GM12878 (cell line): ENCODE measurements at regions not wholly inside any gene's neighbourhood (a gene's known extent, or its start where the extent isn't known, plus 50 kb on each side); places are given as distances from the start of the nearest gene placed in this dataset.

Source experiments
- ATAC-seq: fragments of 200-7000 bp; cut with Tn5 transposase; 3 replicates; pipeline ENCODE4 v1.9.1; 2020; ENCODE audit warnings: mild to moderate bottlenecking, moderate library complexity
- BruUV-seq: library from RNA; stranded (reverse); fragments of 400-500 nt; replicated peaks from 2 replicates; lab custom pipeline; 2021; lab: Mats Ljungman, UMichigan
- CTCF ChIA-PET: fragments of 300-600 bp; sonication (Branson Sonifier 250); formaldehyde crosslinking; extraction: SDS; loops from one replicate; lab custom pipeline; 2021; ENCODE audit warnings: inconsistent platforms; lab: Yijun Ruan, JAX
- POLR2A ChIA-PET: fragments of 350-600 bp; formaldehyde crosslinking; extraction: SDS; loops from one replicate; lab custom pipeline; 2021; ENCODE audit warnings: inconsistent platforms; lab: Charles Lee
- RAD21 ChIA-PET: fragments of 300-600 bp; sonication (Branson Sonifier 250); formaldehyde crosslinking; loops from one replicate; lab custom pipeline; 2023; ENCODE audit warnings: antibody characterized with exemption; ENCODE audit not compliant: unreplicated experiment; lab: Charles Lee
- SMC1A ChIA-PET: fragments of 300-600 bp; sonication (Branson Sonifier 250); formaldehyde crosslinking; loops from one replicate; lab custom pipeline; 2023; ENCODE audit not compliant: unreplicated experiment, uncharacterized antibody; lab: Charles Lee
- DNase-seq: peaks from one replicate; pipeline ENCODE4 v3.0.0-alpha.2; 2011; ENCODE audit warnings: low read depth, low spot score
- FAIRE-seq: peaks from 3 replicates; lab custom pipeline; 2011; peaks lifted over from hg19 to GRCh38; lab: Jason Lieb, UNC
- H2AFZ ChIP-seq: 2 replicates; pipeline ENCODE4 v1.6.0; 2011; ENCODE audit warnings: low read depth, low read length, control low read depth; ENCODE audit not compliant: control insufficient read depth
- H3K27ac ChIP-seq: 2 replicates; pipeline ENCODE4 v1.5.1; 2011; ENCODE audit warnings: control low read depth; ENCODE audit not compliant: control insufficient read depth, insufficient read depth
- H3K27me3 ChIP-seq, 2 experiments: replicated peaks in 1 of 2; 2 replicates each; pipeline versions ENCODE4 v1.6.0 to v1.6.1; 2011; ENCODE audit warnings: low read length in 1 of 2; ENCODE audit not compliant: control insufficient read depth in 2 of 2, insufficient read depth in 2 of 2
- H3K36me3 ChIP-seq, 2 experiments: 2 replicates each; pipeline ENCODE4 v1.5.1; 2011; ENCODE audit warnings: low read length in 1 of 2; ENCODE audit not compliant: control insufficient read depth in 2 of 2, insufficient read depth in 2 of 2
- H3K4me1 ChIP-seq: 2 replicates; pipeline ENCODE4 v1.6.1; 2011; ENCODE audit warnings: mild to moderate bottlenecking, low read length, moderate library complexity, mixed read lengths; ENCODE audit not compliant: control insufficient read depth, insufficient read depth
- H3K4me2 ChIP-seq: 2 replicates; pipeline ENCODE4 v1.6.0; 2011; ENCODE audit warnings: control low read depth; ENCODE audit not compliant: control insufficient read depth, insufficient read depth
- H3K4me3 ChIP-seq: fragments of 200-600 bp; sonication (generic); 2 replicates; pipeline ENCODE4 v1.5.1; 2016
- H3K79me2 ChIP-seq: 2 replicates; pipeline ENCODE4 v1.6.0; 2011; ENCODE audit warnings: low read length; ENCODE audit not compliant: control insufficient read depth, insufficient read depth
- H3K9ac ChIP-seq: 2 replicates; pipeline ENCODE4 v1.8.0; 2011; ENCODE audit warnings: low read length, control low read depth, mixed read lengths; ENCODE audit not compliant: control insufficient read depth, insufficient read depth
- H3K9me3 ChIP-seq: replicated peaks from 3 replicates; pipeline ENCODE4 v1.5.1; 2011; ENCODE audit warnings: mild to moderate bottlenecking, low read length; ENCODE audit not compliant: control insufficient read depth, insufficient read depth
- H4K20me1 ChIP-seq: 2 replicates; pipeline ENCODE4 v1.6.0; 2011; ENCODE audit not compliant: control insufficient read depth, insufficient read depth
- CEBPZ ChIP-seq: fragments of 150-350 bp; IDR thresholded peaks from 2 replicates; pipeline ENCODE4 v1.6.1; 2016; ENCODE audit warnings: low read depth, low read length
- CHD1 ChIP-seq: IDR thresholded peaks from 2 replicates; pipeline ENCODE4 v1.6.1; 2012; ENCODE audit warnings: low read depth, low read length, improper control_type of control experiment
- E4F1 ChIP-seq: fragments of 450-650 bp; IDR thresholded peaks from 2 replicates; pipeline ENCODE4 v1.6.1; 2018; ENCODE audit warnings: borderline replicate concordance, mild to moderate bottlenecking; ENCODE audit not compliant: partially characterized antibody
- EZH2 ChIP-seq: IDR thresholded peaks from 2 replicates; pipeline ENCODE4 v1.6.1; 2012; ENCODE audit warnings: low read depth, mild to moderate bottlenecking, control low read depth, inconsistent platforms, low read length, borderline replicate concordance; ENCODE audit not compliant: control insufficient read depth
- HDAC6 ChIP-seq: fragments of 200-600 bp; sonication (generic); IDR thresholded peaks from one replicate; pipeline ENCODE4 v1.8.0; 2017; ENCODE audit warnings: antibody characterized with exemption; ENCODE audit not compliant: unreplicated experiment
- IKZF1 ChIP-seq: fragments of 450-650 bp; conservative IDR thresholded peaks from 2 replicates; pipeline ENCODE4 v1.6.1; 2017; ENCODE audit warnings: antibody characterized with exemption, mild to moderate bottlenecking
- PML ChIP-seq: IDR thresholded peaks from 2 replicates; pipeline ENCODE4 v1.6.1; 2012; ENCODE audit warnings: low read length, inconsistent platforms
- RB1 ChIP-seq: fragments of 450-650 bp; formaldehyde crosslinking; IDR thresholded peaks from 2 replicates; pipeline ENCODE4 v1.6.1; 2017; ENCODE audit warnings: mild to moderate bottlenecking, borderline replicate concordance
- SREBF2 ChIP-seq: IDR thresholded peaks from 2 replicates; pipeline ENCODE4 v1.6.1; 2012; ENCODE audit warnings: mild to moderate bottlenecking, low read length
- TAF1 ChIP-seq: IDR thresholded peaks from 2 replicates; pipeline ENCODE4 v1.6.1; 2011; ENCODE audit warnings: mild to moderate bottlenecking, low read depth, low read length, borderline replicate concordance
- TCF3 ChIP-seq: IDR thresholded peaks from 2 replicates; pipeline ENCODE4 v1.6.1; 2012; ENCODE audit warnings: low read depth, mild to moderate bottlenecking, low read length, borderline replicate concordance; ENCODE audit not compliant: insufficient read depth
- ZNF622 ChIP-seq: fragments of 450-650 bp; IDR thresholded peaks from 2 replicates; pipeline ENCODE4 v1.6.1; 2017; ENCODE audit warnings: mild to moderate bottlenecking, inconsistent platforms
- in situ Hi-C: fragments of 300-500 bp; cut with MboI; formaldehyde crosslinking; loops from 9 replicates; pipeline ENCODE4 v1.14.3; 2018; ENCODE audit warnings: mixed read lengths
- intact Hi-C: fragments of 100-400 bp; cut with micrococcal nuclease; formaldehyde crosslinking; loops from one replicate; pipeline ENCODE4 v1.14.2; 2022; ENCODE audit not compliant: unreplicated experiment
- TF ChIP-seq, protein P1 (sequence below): IDR thresholded peaks from 2 replicates; pipeline ENCODE4 v1.6.1; 2012; ENCODE audit warnings: low read length, inconsistent platforms
- TF ChIP-seq, protein P2 (sequence below): IDR thresholded peaks from 2 replicates; pipeline ENCODE4 v1.6.1; 2012; ENCODE audit warnings: low read depth, low read length, improper control_type of control experiment

DNA sequence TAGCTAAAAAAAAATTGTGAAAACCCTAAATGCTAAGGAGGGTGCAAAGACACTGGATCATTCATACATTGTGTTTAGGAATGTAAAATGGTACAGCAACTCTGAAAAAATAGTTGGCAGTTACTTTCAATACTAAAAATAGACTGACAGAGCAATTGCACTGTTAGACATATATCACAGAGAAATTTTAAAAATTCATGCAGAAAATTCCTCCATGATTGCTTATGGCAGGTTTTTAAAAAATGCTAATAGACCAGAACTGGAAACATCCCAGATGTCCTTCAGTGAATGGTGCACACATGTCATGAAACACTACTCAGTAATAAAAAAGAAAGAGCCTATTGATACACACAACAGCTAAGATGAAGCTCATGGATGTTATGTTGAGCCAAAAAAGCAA lies 349.8 kb upstream of the DAB2 start:
- SMC1A ChIA-PET, result no interaction called here
- TF ChIP-seq E4F1, result no peak
- TF ChIP-seq PML, result no peak
- TF ChIP-seq IKZF1, result no peak
- no peak for TF ChIP-seq SREBF2
- no peak for TF ChIP-seq CEBPZ
- TF ChIP-seq, protein P1, sequence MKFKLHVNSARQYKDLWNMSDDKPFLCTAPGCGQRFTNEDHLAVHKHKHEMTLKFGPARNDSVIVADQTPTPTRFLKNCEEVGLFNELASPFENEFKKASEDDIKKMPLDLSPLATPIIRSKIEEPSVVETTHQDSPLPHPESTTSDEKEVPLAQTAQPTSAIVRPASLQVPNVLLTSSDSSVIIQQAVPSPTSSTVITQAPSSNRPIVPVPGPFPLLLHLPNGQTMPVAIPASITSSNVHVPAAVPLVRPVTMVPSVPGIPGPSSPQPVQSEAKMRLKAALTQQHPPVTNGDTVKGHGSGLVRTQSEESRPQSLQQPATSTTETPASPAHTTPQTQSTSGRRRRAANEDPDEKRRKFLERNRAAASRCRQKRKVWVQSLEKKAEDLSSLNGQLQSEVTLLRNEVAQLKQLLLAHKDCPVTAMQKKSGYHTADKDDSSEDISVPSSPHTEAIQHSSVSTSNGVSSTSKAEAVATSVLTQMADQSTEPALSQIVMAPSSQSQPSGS, result no peak
- TF ChIP-seq TCF3, result no peak
- no peak for TF ChIP-seq HDAC6
- TF ChIP-seq EZH2, result no peak
- TF ChIP-seq ZNF622, result no peak
- no peak for TF ChIP-seq RB1
- TF ChIP-seq, protein P2, sequence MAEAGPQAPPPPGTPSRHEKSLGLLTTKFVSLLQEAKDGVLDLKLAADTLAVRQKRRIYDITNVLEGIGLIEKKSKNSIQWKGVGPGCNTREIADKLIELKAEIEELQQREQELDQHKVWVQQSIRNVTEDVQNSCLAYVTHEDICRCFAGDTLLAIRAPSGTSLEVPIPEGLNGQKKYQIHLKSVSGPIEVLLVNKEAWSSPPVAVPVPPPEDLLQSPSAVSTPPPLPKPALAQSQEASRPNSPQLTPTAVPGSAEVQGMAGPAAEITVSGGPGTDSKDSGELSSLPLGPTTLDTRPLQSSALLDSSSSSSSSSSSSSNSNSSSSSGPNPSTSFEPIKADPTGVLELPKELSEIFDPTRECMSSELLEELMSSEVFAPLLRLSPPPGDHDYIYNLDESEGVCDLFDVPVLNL, result no peak
- TF ChIP-seq TAF1, result no peak
- TF ChIP-seq CHD1, result no peak

More for the DNA sequence above, 349.8 kb upstream of the DAB2 start:
- no peaks in the 10 kb centered on the region for H4K20me1 ChIP-seq
- no peak for DNase-seq
- POLR2A ChIA-PET, result no interaction called here
- no peak for ATAC-seq
- H3K27me3 ChIP-seq, result no peaks in the 10 kb centered on the region
- H2AFZ ChIP-seq, result no peak overlapping the region
- RAD21 ChIA-PET, result no interaction called here
- H3K9ac ChIP-seq, result no peak overlapping the region
- BruUV-seq, result no TSS peak
- intact Hi-C loops, result no loop called here
- no peaks in the 10 kb centered on the region for H3K79me2 ChIP-seq
- no peak for FAIRE-seq
- H3K4me3 ChIP-seq, result no peak overlapping the region
- H3K27ac ChIP-seq, result no peak overlapping the region
- CTCF ChIA-PET, result no interaction called here
- in situ Hi-C loops, result no loop called here
- no peaks in the 10 kb centered on the region for H3K36me3 ChIP-seq
- no peak overlapping the region for H3K4me2 ChIP-seq
- H3K9me3 ChIP-seq, result no peaks in the 10 kb centered on the region
- no peaks in the 10 kb centered on the region for H3K4me1 ChIP-seq
